Left lobe of liver (tissue), 2 donors: ENCODE measurements at regions not wholly inside any gene's neighbourhood (a gene's known extent, or its start where the extent isn't known, plus 50 kb on each side); places are given as distances from the start of the nearest gene placed in this dataset.
"Not testable (repeated sequence)": the region's sequence is repeated elsewhere in the genome, so short reads cannot be mapped to it uniquely, and the experiment has no call there.

Experiments
- ATAC-seq: fragments of 200-7000 bp; cut with Tn5 transposase; one replicate; pipeline ENCODE4 v1.9.1; 2020; ENCODE audit warnings: mild to moderate bottlenecking, moderate library complexity
- DNase-seq: peaks from one replicate; pipeline ENCODE4 v3.0.0-alpha.2; 2020; ENCODE audit warnings: low spot score
- donor health status: DM: no; HTN: no; CAD: no; lungs with moderate emphysema.
- donor health status: DM: no; HTN: yes; CAD: no.

GRCh38 chr4:84232309-84233095 is 266.6 kb downstream of the NKX6-1 start:
- no peak for DNase-seq

GRCh38 chr4:84231539-84232055 is 267.5 kb downstream of the NKX6-1 start:
- ATAC-seq, result no peak

More at GRCh38 chr4:84232309-84233095, 266.6 kb downstream of the NKX6-1 start:
- ATAC-seq, result no peak

GRCh38 chr4:84224522-84224921 is 274.6 kb downstream of the NKX6-1 start:
- no peak for ATAC-seq
- no peak for DNase-seq

More at GRCh38 chr4:84231539-84232055, 267.5 kb downstream of the NKX6-1 start:
- no peak for DNase-seq

- DNase-seq, result no peak
- ATAC-seq, result no peak
These were observed 277.4 kb downstream of the NKX6-1 start for GRCh38 chr4:84221704-84222103.

GRCh38 chr4:84220990-84221389 is 278.1 kb downstream of the NKX6-1 start:
- DNase-seq (no peak), ATAC-seq (no peak)

- DNase-seq (no peak), ATAC-seq (no peak)
These were observed 279.4 kb downstream of the NKX6-1 start for GRCh38 chr4:84219656-84220055.

GRCh38 chr4:84218031-84218430 is 281.1 kb downstream of the NKX6-1 start:
- no peak for ATAC-seq
- no peak for DNase-seq

GRCh38 chr4:84215217-84215616 is 283.9 kb downstream of the NKX6-1 start:
- DNase-seq, result no peak
- ATAC-seq, result no peak

- not testable (repeated sequence) for ATAC-seq, DNase-seq
These were observed 292.9 kb downstream of the NKX6-1 start for GRCh38 chr4:84206226-84206625.

GRCh38 chr4:84189144-84189543 is 309.9 kb downstream of the NKX6-1 start:
- DNase-seq (no peak), ATAC-seq (no peak)

GRCh38 chr4:84179409-84179808 is 319.7 kb downstream of the NKX6-1 start:
- no peak for DNase-seq
- no peak for ATAC-seq

- DNase-seq (no peak), ATAC-seq (no peak)
These were observed 321.1 kb downstream of the NKX6-1 start for GRCh38 chr4:84177831-84178542.

- DNase-seq, result no peak
- ATAC-seq, result no peak
These were observed 323.1 kb downstream of the NKX6-1 start for GRCh38 chr4:84176016-84176415.

- DNase-seq (no peak), ATAC-seq (no peak)
These were observed 327.2 kb downstream of the NKX6-1 start for GRCh38 chr4:84171871-84172270.

GRCh38 chr4:84167564-84167963 is 331.5 kb downstream of the NKX6-1 start:
- DNase-seq, result no peak
- ATAC-seq, result no peak

- no peak for ATAC-seq
- DNase-seq, result no peak
These were observed 332.0 kb downstream of the NKX6-1 start for GRCh38 chr4:84167093-84167492.

- DNase-seq, result no peak
- ATAC-seq, result no peak
These were observed 332.6 kb downstream of the NKX6-1 start for GRCh38 chr4:84166486-84166885.

GRCh38 chr4:84164201-84164600 is 334.9 kb downstream of the NKX6-1 start:
- DNase-seq (no peak), ATAC-seq (no peak)

- no peak for DNase-seq
- no peak for ATAC-seq
These were observed 339.3 kb downstream of the NKX6-1 start for GRCh38 chr4:84159762-84160161.

GRCh38 chr4:84158670-84159069 is 340.4 kb downstream of the NKX6-1 start:
- DNase-seq, result no peak
- ATAC-seq, result no peak

- ATAC-seq, result no peak
- no peak for DNase-seq
These were observed 347.5 kb downstream of the NKX6-1 start for GRCh38 chr4:84151574-84151973.

GRCh38 chr4:84150177-84150576 is 348.9 kb downstream of the NKX6-1 start:
- DNase-seq (no peak), ATAC-seq (no peak)
